PC-9 (cell line): ENCODE measurements at regions not wholly inside any gene's neighbourhood (a gene's known extent, or its start where the extent isn't known, plus 50 kb on each side); places are given as distances from the start of the nearest gene placed in this dataset.

Experiments used
- BruUV-seq: library from RNA; stranded (reverse); fragments of 400-500 nt; replicated peaks from 2 replicates; lab custom pipeline; 2021; lab: Mats Ljungman, UMichigan
- CTCF ChIA-PET: fragments of 300-600 bp; sonication (Branson Sonifier 250); formaldehyde crosslinking; loops from one replicate; lab custom pipeline; 2022; ENCODE audit warnings: antibody characterized with exemption; lab: Charles Lee
- POLR2A ChIA-PET: fragments of 300-600 bp; sonication (Branson Sonifier 250); formaldehyde crosslinking; loops from one replicate; lab custom pipeline; 2022; ENCODE audit warnings: antibody characterized with exemption; ENCODE audit not compliant: unreplicated experiment; lab: Charles Lee
- DNase-seq, 2 experiments: peaks; one replicate each; pipeline versions ENCODE4 v3.0.0 to v3.0.0-alpha.2; 2015 to 2022; ENCODE audit warnings: mixed read lengths in 1 of 2
- H2AFZ ChIP-seq: fragments of 200-600 bp; sonication (generic); 2 replicates; pipeline ENCODE4 v1.8.1; 2017; ENCODE audit warnings: antibody characterized with exemption
- H3F3A ChIP-seq: fragments of 200-600 bp; sonication (generic); 2 replicates; pipeline ENCODE4 v1.8.1; 2017; ENCODE audit warnings: antibody characterized with exemption, mild to moderate bottlenecking, low read depth; ENCODE audit not compliant: insufficient read depth
- H3K27ac ChIP-seq: fragments of 200-600 bp; sonication (generic); 2 replicates; pipeline ENCODE4 v1.6.1; 2016; ENCODE audit warnings: mixed run types
- H3K27me3 ChIP-seq: fragments of 200-600 bp; sonication (generic); 2 replicates; pipeline ENCODE4 v1.6.1; 2016; ENCODE audit warnings: low read depth, mixed run types; ENCODE audit not compliant: insufficient read depth
- H3K36me3 ChIP-seq: fragments of 200-600 bp; sonication (generic); 2 replicates; pipeline ENCODE4 v1.6.1; 2016; ENCODE audit warnings: low read depth, mixed run types
- H3K4me1 ChIP-seq: fragments of 200-600 bp; sonication (generic); replicated peaks from 2 replicates; pipeline ENCODE4 v1.6.1; 2016; ENCODE audit warnings: mixed run types; ENCODE audit not compliant: insufficient read depth
- H3K4me2 ChIP-seq: fragments of 200-600 bp; sonication (generic); 2 replicates; pipeline ENCODE4 v1.6.1; 2017; ENCODE audit warnings: mixed run types
- H3K4me3 ChIP-seq: fragments of 200-600 bp; sonication (generic); 2 replicates; pipeline ENCODE4 v1.6.1; 2016; ENCODE audit warnings: mixed run types
- H3K79me2 ChIP-seq: fragments of 200-600 bp; sonication (generic); 2 replicates; pipeline ENCODE4 v1.6.1; 2017; ENCODE audit warnings: low read depth, mixed run types
- H3K9me2 ChIP-seq: fragments of 200-600 bp; sonication (generic); 2 replicates; pipeline ENCODE4 v1.8.1; 2017; ENCODE audit warnings: mild to moderate bottlenecking; ENCODE audit not compliant: insufficient read depth
- H3K9me3 ChIP-seq: fragments of 200-600 bp; sonication (generic); 2 replicates; pipeline ENCODE4 v1.8.1; 2016; ENCODE audit warnings: low read depth; ENCODE audit not compliant: insufficient read depth
- H4K20me1 ChIP-seq: fragments of 200-600 bp; sonication (generic); 2 replicates; pipeline ENCODE4 v1.8.1; 2017; ENCODE audit not compliant: insufficient read depth
- CTCF ChIP-seq: fragments of 200-600 bp; sonication (generic); conservative IDR thresholded peaks from 2 replicates; pipeline ENCODE4 v1.6.1; 2017; ENCODE audit warnings: mixed run types, antibody characterized with exemption, mild to moderate bottlenecking, moderate library complexity
- EZH2 ChIP-seq: fragments of 200-600 bp; sonication (generic); IDR thresholded peaks from 2 replicates; pipeline ENCODE4 v1.8.0; 2017; ENCODE audit warnings: antibody characterized with exemption, low read depth
- intact Hi-C: fragments of 100-400 bp; cut with micrococcal nuclease; formaldehyde crosslinking; loops from one replicate; pipeline ENCODE4 v1.10.0; 2022; ENCODE audit not compliant: unreplicated experiment

- Histone ChIP-seq H3K79me2 (no peaks in the 10 kb centered on the region), H4K20me1 (no peaks in the 10 kb centered on the region), H3K4me3 (no peak overlapping the region), H3K36me3 (no peaks in the 10 kb centered on the region), H2AFZ (no peak overlapping the region), H3K4me1 (no peaks in the 10 kb centered on the region), H3K4me2 (no peak overlapping the region), H3F3A (no peaks in the 10 kb centered on the region), H3K27me3 (no peaks in the 10 kb centered on the region), H3K9me3 (no peaks in the 10 kb centered on the region), H3K27ac (no peak overlapping the region), H3K9me2 (no peaks in the 10 kb centered on the region)
- DNase-seq: no peak
- intact Hi-C loops: no loop called here
- TF ChIP-seq CTCF: no peak
- no TSS peak for BruUV-seq
- POLR2A ChIA-PET: no interaction called here
- CTCF ChIA-PET: no interaction called here
These were observed 84.7 kb upstream of the SLC25A36 start for GRCh38 chr3:140856905-140857304.

GRCh38 chr3:140857993-140858392 lies 83.6 kb upstream of the SLC25A36 start:
- H4K20me1 ChIP-seq: no peaks in the 10 kb centered on the region
- TF ChIP-seq EZH2 (no peak), CTCF (no peak)
- H3K4me1 ChIP-seq: no peaks in the 10 kb centered on the region
- H3K4me3 ChIP-seq: no peak overlapping the region
- CTCF ChIA-PET: no interaction called here
- POLR2A ChIA-PET: no interaction called here
- H3K27ac ChIP-seq: no peak overlapping the region
- H3K27me3 ChIP-seq: no peaks in the 10 kb centered on the region
- no TSS peak for BruUV-seq
- no peaks in the 10 kb centered on the region for H3K9me2 ChIP-seq
- no peak overlapping the region for H3K4me2 ChIP-seq
- DNase-seq: no peak
- no peaks in the 10 kb centered on the region for H3K9me3 ChIP-seq
- intact Hi-C loops: no loop called here
- H3K36me3 ChIP-seq: no peaks in the 10 kb centered on the region
- no peak overlapping the region for H2AFZ ChIP-seq
- H3F3A ChIP-seq: no peaks in the 10 kb centered on the region
- no peaks in the 10 kb centered on the region for H3K79me2 ChIP-seq

- ChIA-PET POLR2A (no interaction called here), CTCF (no interaction called here)
- H3F3A ChIP-seq: no peaks in the 10 kb centered on the region
- no peaks in the 10 kb centered on the region for H3K36me3 ChIP-seq
- H4K20me1 ChIP-seq: no peaks in the 10 kb centered on the region
- H3K4me2 ChIP-seq: no peak overlapping the region
- no peak for DNase-seq
- H3K27me3 ChIP-seq: no peaks in the 10 kb centered on the region
- no peaks in the 10 kb centered on the region for H3K9me3 ChIP-seq
- no TSS peak for BruUV-seq
- TF ChIP-seq EZH2 (no peak), CTCF (no peak)
- intact Hi-C loops: loop anchor here (5.0 to 10.0 kb wide), 3 partner anchors 497 to 1297 kb away; no protein-coding TSS in a partner anchor
- no peak overlapping the region for H2AFZ ChIP-seq
- no peak overlapping the region for H3K4me3 ChIP-seq
- no peaks in the 10 kb centered on the region for H3K9me2 ChIP-seq
- no peaks in the 10 kb centered on the region for H3K4me1 ChIP-seq
- no peaks in the 10 kb centered on the region for H3K79me2 ChIP-seq
- no peak overlapping the region for H3K27ac ChIP-seq
These were observed 81.9 kb upstream of the SLC25A36 start for GRCh38 chr3:140859592-140860336.
